ENCODE measurements at regions not wholly inside any gene's neighbourhood (a gene's known extent, or its start where the extent isn't known, plus 50 kb on each side); places are given as distances from the start of the nearest gene placed in this dataset.
A peak's percentile ranks its signal among the peaks of the same experiment; 100 is the strongest.

DNA sequence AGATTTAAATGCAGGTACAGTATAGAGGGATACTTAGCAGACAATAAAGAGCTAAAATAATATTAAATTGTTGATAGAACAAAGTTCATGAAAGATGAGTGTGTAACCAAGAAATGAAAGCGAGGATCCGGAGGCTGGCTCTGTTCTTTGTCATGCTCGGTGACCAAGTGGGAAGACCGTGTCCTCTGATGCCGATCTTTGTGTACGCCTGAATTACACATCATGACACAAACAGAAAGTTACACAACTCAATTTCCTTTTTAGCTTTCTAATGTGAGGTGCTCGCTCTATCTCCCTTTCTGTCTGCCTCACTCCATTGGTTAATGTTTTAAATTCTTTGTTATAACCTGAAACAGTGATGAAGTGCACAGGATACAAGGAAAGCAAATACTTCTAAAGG, 114.8 kb upstream of the NEIL3 start:
- no peak for DNase-seq (ENCODE audit: low read depth)
- TF ChIP-seq, protein P1, sequence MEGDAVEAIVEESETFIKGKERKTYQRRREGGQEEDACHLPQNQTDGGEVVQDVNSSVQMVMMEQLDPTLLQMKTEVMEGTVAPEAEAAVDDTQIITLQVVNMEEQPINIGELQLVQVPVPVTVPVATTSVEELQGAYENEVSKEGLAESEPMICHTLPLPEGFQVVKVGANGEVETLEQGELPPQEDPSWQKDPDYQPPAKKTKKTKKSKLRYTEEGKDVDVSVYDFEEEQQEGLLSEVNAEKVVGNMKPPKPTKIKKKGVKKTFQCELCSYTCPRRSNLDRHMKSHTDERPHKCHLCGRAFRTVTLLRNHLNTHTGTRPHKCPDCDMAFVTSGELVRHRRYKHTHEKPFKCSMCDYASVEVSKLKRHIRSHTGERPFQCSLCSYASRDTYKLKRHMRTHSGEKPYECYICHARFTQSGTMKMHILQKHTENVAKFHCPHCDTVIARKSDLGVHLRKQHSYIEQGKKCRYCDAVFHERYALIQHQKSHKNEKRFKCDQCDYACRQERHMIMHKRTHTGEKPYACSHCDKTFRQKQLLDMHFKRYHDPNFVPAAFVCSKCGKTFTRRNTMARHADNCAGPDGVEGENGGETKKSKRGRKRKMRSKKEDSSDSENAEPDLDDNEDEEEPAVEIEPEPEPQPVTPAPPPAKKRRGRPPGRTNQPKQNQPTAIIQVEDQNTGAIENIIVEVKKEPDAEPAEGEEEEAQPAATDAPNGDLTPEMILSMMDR (IDR thresholded peaks at IDR 0.05; ENCODE audit: control insufficient read depth, extremely low read depth, insufficient read depth) = no peak
- H3K4me3 ChIP-seq (ENCODE audit: low read depth, low read length) = no peak overlapping the region

DNA sequence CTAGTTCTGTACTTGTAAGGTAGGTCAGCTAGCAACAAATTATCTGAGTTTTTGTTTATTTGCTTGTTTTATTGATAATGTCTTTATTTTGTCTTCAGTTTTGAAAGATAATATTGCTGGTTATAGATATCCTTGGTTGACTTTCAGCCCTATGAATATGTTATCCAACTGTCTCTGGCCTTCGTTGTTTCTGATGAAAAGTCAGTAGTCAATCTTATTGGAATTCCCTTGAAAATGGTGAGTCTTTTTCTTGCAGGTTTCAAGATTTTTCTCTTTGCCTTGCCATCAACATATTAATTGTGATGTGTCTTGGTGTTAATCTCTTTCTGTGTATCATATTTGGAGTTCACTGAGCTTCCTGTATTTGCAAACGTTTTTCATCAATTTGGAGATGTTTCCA, 113.1 kb upstream of the NEIL3 start:
- TF ChIP-seq, protein P1 (IDR thresholded peaks at IDR 0.05; ENCODE audit: control insufficient read depth, extremely low read depth, insufficient read depth) = no peak
- no peak overlapping the region for H3K4me3 ChIP-seq (ENCODE audit: low read depth, low read length)
- DNase-seq (ENCODE audit: low read depth) = no peak

DNA sequence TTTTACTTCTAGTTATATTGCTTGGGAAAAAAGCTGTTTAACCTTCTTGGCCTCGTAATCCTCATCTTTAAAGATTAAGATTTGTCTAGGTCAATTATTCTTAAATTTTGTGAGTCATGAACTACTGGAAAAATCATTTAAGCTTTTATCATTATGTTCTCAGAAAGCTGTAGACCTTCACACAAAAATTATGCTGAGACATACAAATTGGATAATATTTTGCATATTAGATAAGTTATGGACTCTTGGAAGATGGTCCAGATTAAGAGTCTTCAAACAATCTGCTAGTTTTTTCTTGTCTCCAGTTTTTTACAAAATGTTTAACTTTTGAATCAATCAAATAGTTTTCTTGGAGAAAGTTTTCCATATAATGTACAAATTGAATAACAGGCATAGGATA, 108.1 kb upstream of the NEIL3 start:
- no peak for DNase-seq (ENCODE audit: low read depth)
- TF ChIP-seq, protein P1 (IDR thresholded peaks at IDR 0.05; ENCODE audit: control insufficient read depth, extremely low read depth, insufficient read depth) = no peak
- no peak overlapping the region for H3K4me3 ChIP-seq (ENCODE audit: low read depth, low read length)

DNA sequence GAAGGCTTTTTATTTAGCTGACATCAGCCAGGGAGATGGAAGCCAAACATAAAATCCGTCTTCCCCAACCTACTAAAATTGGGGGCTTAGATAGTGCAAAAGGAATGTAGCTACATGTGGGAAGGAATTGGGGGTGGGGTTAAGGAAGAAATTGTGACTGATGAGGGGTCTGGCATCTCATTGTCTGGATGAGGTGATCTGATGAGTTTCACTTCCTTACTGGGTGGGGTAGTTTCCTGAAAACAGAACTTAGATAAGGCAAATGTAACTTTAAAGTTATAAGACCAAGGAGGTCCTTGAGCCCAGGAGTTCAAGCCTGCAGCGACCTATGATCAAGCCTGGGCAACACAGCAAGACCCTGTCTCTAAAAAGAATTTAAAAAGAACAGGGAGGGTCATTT, 105.5 kb upstream of the NEIL3 start:
- no peak for DNase-seq (ENCODE audit: low read depth)
- H3K4me3 ChIP-seq (ENCODE audit: low read depth, low read length) = no peak overlapping the region
- TF ChIP-seq, protein P1 (IDR thresholded peaks at IDR 0.05; ENCODE audit: control insufficient read depth, extremely low read depth, insufficient read depth) = no peak

DNA sequence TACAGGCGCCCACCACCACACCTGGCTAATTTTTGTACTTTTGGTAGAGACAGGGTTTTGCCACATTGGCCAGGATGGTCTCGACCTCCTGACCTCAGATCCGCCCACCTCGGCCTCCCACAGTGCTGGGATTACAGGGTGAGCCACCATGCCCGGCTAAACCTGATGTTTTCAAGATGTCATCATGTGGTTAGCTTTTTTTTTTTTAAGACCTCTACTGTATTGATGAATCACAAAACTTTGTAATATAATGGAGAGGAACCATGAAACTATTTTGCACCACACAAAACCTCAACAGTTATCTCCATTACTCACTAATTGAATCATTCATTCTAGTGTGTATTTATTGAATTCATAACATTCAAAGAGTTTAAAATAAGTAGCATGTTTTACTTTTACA, 94.7 kb upstream of the NEIL3 start:
- no peak for DNase-seq (ENCODE audit: low read depth)
- TF ChIP-seq, protein P1 (IDR thresholded peaks at IDR 0.05; ENCODE audit: control insufficient read depth, extremely low read depth, insufficient read depth) = no peak
- H3K4me3 ChIP-seq (ENCODE audit: low read depth, low read length) = no peak overlapping the region

DNA sequence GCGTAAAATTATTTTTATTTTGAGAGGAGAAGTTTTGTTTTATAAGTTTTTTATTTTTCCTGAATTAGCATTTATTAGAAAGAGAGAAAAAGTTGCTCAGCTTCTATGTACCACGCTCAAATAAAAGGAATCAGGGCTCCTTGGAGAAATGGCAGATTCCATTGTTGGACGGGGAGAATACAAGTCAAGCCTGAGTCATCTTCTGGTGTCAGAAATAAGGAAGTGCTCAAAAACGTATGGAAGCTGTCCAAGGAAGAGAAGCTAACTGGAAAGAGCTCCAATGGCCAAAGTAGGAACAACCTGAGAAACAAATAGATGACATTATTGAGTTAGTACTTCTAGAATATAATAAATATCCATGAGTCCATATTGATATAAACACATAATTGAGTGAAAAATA, 89.3 kb upstream of the NEIL3 start:
- TF ChIP-seq, protein P1 (IDR thresholded peaks at IDR 0.05; ENCODE audit: control insufficient read depth, extremely low read depth, insufficient read depth) = no peak
- DNase-seq (ENCODE audit: low read depth) = peak; percentile 1
- H3K4me3 ChIP-seq (ENCODE audit: low read depth, low read length) = no peak overlapping the region

DNA sequence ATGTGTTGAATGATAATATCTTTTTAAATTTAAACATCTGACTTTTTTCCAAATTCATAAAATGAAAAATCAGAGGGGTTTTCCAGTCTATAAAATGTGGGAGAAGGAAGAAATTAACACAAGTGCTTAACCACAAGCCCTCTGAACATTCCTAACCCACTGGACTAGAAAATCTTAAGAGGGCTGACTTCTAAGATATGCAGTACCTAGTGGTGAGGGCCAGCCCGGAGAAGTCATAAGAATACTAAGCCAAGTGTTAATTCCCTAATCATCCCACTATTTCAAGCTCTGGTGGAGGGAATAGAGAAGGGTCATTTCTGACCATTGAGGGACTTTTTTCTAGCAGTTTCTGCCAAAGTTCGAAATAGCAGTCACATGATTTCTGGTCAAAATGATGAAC, 86.9 kb upstream of the NEIL3 start:
- H3K4me3 ChIP-seq (ENCODE audit: low read depth, low read length) = no peak overlapping the region
- DNase-seq (ENCODE audit: low read depth) = no peak
- TF ChIP-seq, protein P1 (IDR thresholded peaks at IDR 0.05; ENCODE audit: control insufficient read depth, extremely low read depth, insufficient read depth) = no peak
